ENCODE measurements at regions not wholly inside any gene's neighbourhood (a gene's known extent, or its start where the extent isn't known, plus 50 kb on each side); places are given as distances from the start of the nearest gene placed in this dataset.

DNA sequence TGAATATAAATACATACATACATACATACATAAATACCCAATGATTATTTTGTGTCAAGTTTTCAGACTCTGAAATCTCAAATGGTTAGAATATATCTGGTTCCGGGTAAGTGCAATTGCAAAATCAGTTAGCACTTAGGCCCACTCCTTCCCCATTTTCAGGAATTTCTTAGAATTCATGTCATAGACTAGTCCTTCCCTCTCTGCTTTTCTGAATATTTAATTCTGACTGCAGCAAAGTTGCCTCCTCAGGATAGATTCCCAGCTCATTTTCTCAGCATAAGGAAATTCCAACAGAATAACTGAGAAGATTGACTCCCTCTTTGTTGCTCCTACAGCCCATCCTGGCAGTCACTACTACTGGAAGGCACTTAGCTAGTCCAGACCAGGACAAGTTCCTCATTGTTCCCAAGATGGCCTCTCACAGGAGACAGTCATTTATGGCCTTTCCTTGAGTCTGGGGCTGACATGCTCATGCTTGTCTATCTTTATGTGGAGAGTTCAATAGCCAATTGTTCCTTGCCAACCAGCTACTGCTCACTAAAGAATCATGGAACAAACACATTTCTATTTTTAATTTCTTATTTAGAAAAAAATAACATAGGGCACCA lies 142.9 kb upstream of the ITGB1 start:
- Histone ChIP-seq H3K9me3 (peaks cover 0 to 3% (median 0%) of the 10 kb centered on the region in 4 donors), H3K27me3 (no peaks in the 10 kb centered on the region), H3K4me1 (no peaks in the 10 kb centered on the region), H3K27ac (replicated peaks in 1 of 4) (no peak overlapping the region), H3K4me3 (no peak overlapping the region), H3K36me3 (no peaks in the 10 kb centered on the region)
- WGBS = 97% methylated on average over 1 of the region's 1 CpG
- no peak for DNase-seq (ENCODE audit: extremely low spot score)
- intact Hi-C loops (cut with DNase I) = no loop called here
- no peak for TF ChIP-seq POLR2A (IDR thresholded peaks at IDR 0.05; ENCODE audit: low read depth)
- TF ChIP-seq, protein P1, sequence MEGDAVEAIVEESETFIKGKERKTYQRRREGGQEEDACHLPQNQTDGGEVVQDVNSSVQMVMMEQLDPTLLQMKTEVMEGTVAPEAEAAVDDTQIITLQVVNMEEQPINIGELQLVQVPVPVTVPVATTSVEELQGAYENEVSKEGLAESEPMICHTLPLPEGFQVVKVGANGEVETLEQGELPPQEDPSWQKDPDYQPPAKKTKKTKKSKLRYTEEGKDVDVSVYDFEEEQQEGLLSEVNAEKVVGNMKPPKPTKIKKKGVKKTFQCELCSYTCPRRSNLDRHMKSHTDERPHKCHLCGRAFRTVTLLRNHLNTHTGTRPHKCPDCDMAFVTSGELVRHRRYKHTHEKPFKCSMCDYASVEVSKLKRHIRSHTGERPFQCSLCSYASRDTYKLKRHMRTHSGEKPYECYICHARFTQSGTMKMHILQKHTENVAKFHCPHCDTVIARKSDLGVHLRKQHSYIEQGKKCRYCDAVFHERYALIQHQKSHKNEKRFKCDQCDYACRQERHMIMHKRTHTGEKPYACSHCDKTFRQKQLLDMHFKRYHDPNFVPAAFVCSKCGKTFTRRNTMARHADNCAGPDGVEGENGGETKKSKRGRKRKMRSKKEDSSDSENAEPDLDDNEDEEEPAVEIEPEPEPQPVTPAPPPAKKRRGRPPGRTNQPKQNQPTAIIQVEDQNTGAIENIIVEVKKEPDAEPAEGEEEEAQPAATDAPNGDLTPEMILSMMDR (IDR thresholded peaks at IDR 0.05) = no peak

DNA sequence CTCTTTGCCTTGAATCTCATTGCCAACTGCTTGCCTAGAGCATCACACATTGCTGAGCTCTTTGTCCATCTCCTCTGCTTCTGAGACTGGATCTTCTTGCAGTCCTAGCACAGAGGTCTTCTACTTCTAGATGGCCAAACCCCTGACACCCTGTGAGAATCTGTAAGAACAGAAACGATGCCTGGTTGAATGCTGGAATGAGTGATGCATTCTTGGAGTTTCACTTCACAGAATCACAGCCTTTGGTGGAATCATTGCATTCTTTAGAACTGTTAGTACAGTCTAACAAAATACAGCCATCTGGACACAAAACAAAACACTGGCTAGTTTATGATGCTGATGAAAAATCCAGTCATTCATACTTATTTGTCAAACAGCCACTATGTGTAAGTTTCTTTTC lies 141.7 kb upstream of the ITGB1 start:
- intact Hi-C loops (cut with DNase I) = no loop called here
- Histone ChIP-seq H3K9me3 (peaks cover 0 to 3% (median 0%) of the 10 kb centered on the region in 4 donors), H3K27ac (replicated peaks in 1 of 4) (no peak overlapping the region), H3K4me1 (no peaks in the 10 kb centered on the region), H3K27me3 (no peaks in the 10 kb centered on the region), H3K36me3 (no peaks in the 10 kb centered on the region), H3K4me3 (no peak overlapping the region)
- TF ChIP-seq EP300 (IDR thresholded peaks at IDR 0.05) = no peak
- TF ChIP-seq, protein P1 (IDR thresholded peaks at IDR 0.05) = no peak
- TF ChIP-seq POLR2AphosphoS5 (IDR thresholded peaks at IDR 0.05) = no peak
- no peak for TF ChIP-seq POLR2A (IDR thresholded peaks at IDR 0.05; ENCODE audit: low read depth)
- DNase-seq (ENCODE audit: extremely low spot score) = no peak
- 63% methylated on average over 1 of the region's 1 CpG for WGBS

DNA sequence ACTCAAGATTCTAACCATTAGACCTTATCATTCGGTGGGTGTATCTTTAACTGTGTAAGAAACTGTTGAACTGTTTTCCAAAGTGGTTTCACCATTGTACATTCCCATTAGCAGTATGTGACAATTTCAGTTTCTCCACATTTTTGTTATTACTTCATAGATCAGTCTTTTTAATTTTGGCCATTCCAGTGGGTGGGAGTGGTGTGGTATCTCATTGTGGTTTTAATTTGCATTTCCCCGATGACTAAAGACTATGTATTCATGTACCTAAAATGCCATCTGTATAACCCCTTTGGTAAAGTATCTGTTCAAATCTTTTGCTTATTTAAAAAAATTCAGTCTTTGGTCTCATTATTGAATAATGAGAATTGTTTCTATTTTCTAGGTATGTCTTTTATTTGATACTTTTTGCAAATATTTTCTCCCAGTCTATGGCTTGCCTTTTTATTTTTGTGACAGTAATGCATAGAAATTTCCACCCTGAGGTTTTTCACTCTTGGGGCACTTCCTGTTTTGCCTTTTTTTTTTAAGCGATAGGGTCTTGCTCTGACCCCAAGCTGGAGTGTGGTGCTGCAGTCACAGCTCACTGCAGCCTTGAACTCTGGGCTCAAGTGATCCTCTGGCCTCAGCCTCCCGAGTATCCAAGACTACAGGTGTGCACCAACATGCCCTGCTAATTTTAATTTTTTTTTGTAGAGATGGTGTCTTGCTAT lies 141.1 kb upstream of the ITGB1 start:
- 87% methylated on average over 4 of the region's 4 CpGs for WGBS
- no peak for TF ChIP-seq POLR2AphosphoS5 (IDR thresholded peaks at IDR 0.05)
- TF ChIP-seq POLR2A (IDR thresholded peaks at IDR 0.05; ENCODE audit: low read depth) = no peak
- TF ChIP-seq, protein P1 (IDR thresholded peaks at IDR 0.05) = no peak
- TF ChIP-seq EP300 (IDR thresholded peaks at IDR 0.05) = no peak
- intact Hi-C loops (cut with DNase I) = no loop called here

DNA sequence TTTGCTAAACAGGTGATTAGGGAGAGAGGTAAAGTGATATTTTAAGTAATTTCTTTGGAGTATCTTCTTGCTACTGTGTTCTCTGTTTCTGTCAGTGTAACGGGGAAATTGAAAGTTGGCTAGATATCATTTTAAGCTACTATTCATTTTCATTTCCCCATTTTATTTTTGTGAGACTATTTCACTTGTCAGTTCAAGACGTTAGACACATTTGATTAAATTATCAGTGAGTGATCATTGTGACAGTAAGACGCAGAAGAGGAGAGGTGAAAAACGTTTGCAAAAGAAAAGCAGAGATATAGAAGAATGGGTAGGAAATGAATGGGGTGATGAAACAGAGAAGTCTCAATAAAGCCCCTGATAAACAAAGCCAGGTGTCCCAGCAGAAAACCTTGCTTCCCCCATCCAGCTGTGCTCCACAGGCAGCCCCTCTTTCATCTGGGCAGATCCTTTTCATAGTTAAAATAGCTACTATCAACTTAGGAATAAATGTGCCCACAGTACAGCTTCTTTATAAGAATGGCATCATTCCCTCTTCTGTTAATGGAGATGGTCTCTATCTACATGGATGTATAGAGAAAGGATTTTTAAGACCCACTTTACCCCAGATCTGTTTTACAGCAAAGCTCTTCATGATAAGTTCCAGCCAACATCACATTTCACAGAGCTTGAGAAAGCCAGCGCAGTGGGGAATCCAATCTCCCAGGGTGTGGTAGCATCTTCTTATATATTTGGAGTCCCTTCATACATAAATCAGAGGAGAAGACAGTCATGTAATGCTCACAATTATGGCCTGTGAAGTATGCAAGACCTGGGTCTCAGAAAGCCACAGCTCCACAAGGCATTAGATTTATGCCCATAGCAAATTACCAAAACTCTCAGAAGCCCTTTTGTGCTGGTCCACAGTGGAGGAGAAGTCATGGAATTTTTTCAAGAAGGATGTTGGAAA lies 138.1 kb upstream of the ITGB1 start:
- Histone ChIP-seq H3K36me3 (no peaks in the 10 kb centered on the region), H3K27ac (replicated peaks in 1 of 4) (no peak overlapping the region), H3K9me3 (no peaks in the 10 kb centered on the region), H3K27me3 (no peaks in the 10 kb centered on the region), H3K4me1 (peaks cover 0 to 4% (median 0%) of the 10 kb centered on the region in 4 donors), H3K4me3 (no peak overlapping the region)
- DNase-seq (ENCODE audit: extremely low spot score) = no peak
- WGBS = 69% methylated on average over 5 of the region's 5 CpGs
- intact Hi-C loops (cut with DNase I) = no loop called here
- TF ChIP-seq POLR2AphosphoS5 (IDR thresholded peaks at IDR 0.05) (no peak), POLR2A (IDR thresholded peaks at IDR 0.05; ENCODE audit: low read depth) (no peak), EP300 (IDR thresholded peaks at IDR 0.05) (no peak)
- TF ChIP-seq, protein P1 (IDR thresholded peaks at IDR 0.05) = no peak

More for the DNA sequence above, 141.1 kb upstream of the ITGB1 start:
- no peaks in the 10 kb centered on the region for H3K4me1 ChIP-seq
- H3K27me3 ChIP-seq = no peaks in the 10 kb centered on the region
- no peak overlapping the region for H3K27ac ChIP-seq (replicated peaks in 1 of 4)
- H3K9me3 ChIP-seq = peaks cover 0 to 3% (median 0%) of the 10 kb centered on the region in 4 donors
- no peak overlapping the region for H3K4me3 ChIP-seq
- no peak for DNase-seq (ENCODE audit: extremely low spot score)
- no peaks in the 10 kb centered on the region for H3K36me3 ChIP-seq

Measured in esophagus muscularis mucosa (tissue), 4 donors.